GM12878 (cell line): ENCODE measurements at regions not wholly inside any gene's neighbourhood (a gene's known extent, or its start where the extent isn't known, plus 50 kb on each side); places are given as distances from the start of the nearest gene placed in this dataset.

Source experiments
- CHD2 ChIP-seq: IDR thresholded peaks from 2 replicates; pipeline ENCODE4 v1.6.1; 2011; ENCODE audit warnings: low read depth, low read length, improper control_type of control experiment, borderline replicate concordance
- CREB1 ChIP-seq: IDR thresholded peaks from 2 replicates; pipeline ENCODE4 v1.6.1; 2012; ENCODE audit warnings: low read depth, mild to moderate bottlenecking, inconsistent platforms
- CTCF ChIP-seq, 3 experiments: IDR thresholded peaks in 2 of 3; conservative IDR thresholded peaks in 1 of 3; 2 replicates each; pipeline ENCODE4 v1.5.1; 2011; ENCODE audit warnings: low read depth in 3 of 3, low read length in 3 of 3, mild to moderate bottlenecking in 3 of 3, control low read depth in 2 of 3, moderate library complexity in 2 of 3, inconsistent platforms in 1 of 3, mixed read lengths in 1 of 3; ENCODE audit not compliant: control insufficient read depth in 2 of 3, insufficient read depth in 1 of 3; ENCODE audit errors: extremely low read depth in 1 of 3
- EZH2 ChIP-seq: IDR thresholded peaks from 2 replicates; pipeline ENCODE4 v1.6.1; 2012; ENCODE audit warnings: low read depth, mild to moderate bottlenecking, control low read depth, inconsistent platforms, low read length, borderline replicate concordance; ENCODE audit not compliant: control insufficient read depth
- GABPA ChIP-seq: IDR thresholded peaks from 2 replicates; pipeline ENCODE4 v1.6.1; 2014; ENCODE audit warnings: antibody characterized with exemption, low read depth, mild to moderate bottlenecking, inconsistent platforms
- MTA2 ChIP-seq: fragments of 450-650 bp; IDR thresholded peaks from 2 replicates; pipeline ENCODE4 v1.6.1; 2016; ENCODE audit warnings: low read depth, mild to moderate bottlenecking, moderate library complexity
- MYC ChIP-seq: IDR thresholded peaks from 2 replicates; pipeline ENCODE4 v1.6.1; 2011; ENCODE audit warnings: mild to moderate bottlenecking, low read length, moderate library complexity, inconsistent platforms; ENCODE audit not compliant: insufficient read depth, insufficient replicate concordance, insufficient read length, severe bottlenecking
- NFIC ChIP-seq: IDR thresholded peaks from 2 replicates; pipeline ENCODE4 v1.6.1; 2012; ENCODE audit warnings: low read depth, mild to moderate bottlenecking, inconsistent platforms, low read length, moderate library complexity
- POLR2A ChIP-seq: IDR thresholded peaks from 2 replicates; pipeline ENCODE4 v1.6.1; 2011; ENCODE audit warnings: low read depth, mild to moderate bottlenecking, low read length
- POLR2AphosphoS5 ChIP-seq: IDR thresholded peaks from 2 replicates; pipeline ENCODE4 v1.6.1; 2011; ENCODE audit warnings: mild to moderate bottlenecking, low read length, inconsistent platforms
- SREBF2 ChIP-seq: IDR thresholded peaks from 2 replicates; pipeline ENCODE4 v1.6.1; 2012; ENCODE audit warnings: mild to moderate bottlenecking, low read length
- ZNF207 ChIP-seq: fragments of 450-650 bp; IDR thresholded peaks from 2 replicates; pipeline ENCODE4 v1.6.1; 2014; ENCODE audit warnings: antibody characterized with exemption, mild to moderate bottlenecking, borderline replicate concordance
- ZNF274 ChIP-seq: IDR thresholded peaks from one replicate; pipeline ENCODE4 v1.8.0; 2011; ENCODE audit not compliant: insufficient read length, insufficient read depth

- TF ChIP-seq POLR2AphosphoS5 (no peak), POLR2A (no peak), CTCF (IDR thresholded peaks at IDR 0.05 in 2 of 3, conservative IDR thresholded peaks at IDR 0.05 in 1 of 3; ENCODE audit: control insufficient read depth in 2 of 3, extremely low read depth in 1 of 3, insufficient read depth in 1 of 3, low read depth in 3 of 3, low read length in 3 of 3) (no peak), EZH2 (no peak), SREBF2 (no peak), NFIC (no peak), GABPA (no peak), CREB1 (no peak), CHD2 (no peak), MYC (no peak), ZNF274 (no peak), ZNF207 (no peak), MTA2 (no peak)
Measured at GRCh38 chr5:54388811-54389210, 66.7 kb upstream of the HSPB3 start.
